OCI-LY1 (cell line): ENCODE measurements at regions not wholly inside any gene's neighbourhood (a gene's known extent, or its start where the extent isn't known, plus 50 kb on each side); places are given as distances from the start of the nearest gene placed in this dataset.

ENCODE experiments used
- H2AFZ ChIP-seq: fragments of 200-600 bp; sonication (generic), shearing (Covaris generic); 2 replicates; pipeline ENCODE4 v1.6.0; 2014; ENCODE audit warnings: antibody characterized with exemption, mild to moderate bottlenecking, low read length
- H3F3A ChIP-seq: fragments of 200-600 bp; sonication (generic), shearing (Covaris generic); 2 replicates; pipeline ENCODE4 v1.6.0; 2014; ENCODE audit warnings: mild to moderate bottlenecking, antibody characterized with exemption, low read length, moderate library complexity; ENCODE audit not compliant: insufficient read depth
- H3K27ac ChIP-seq: fragments of 200-600 bp; sonication (generic); 2 replicates; pipeline ENCODE4 v1.5.1; 2014; ENCODE audit warnings: low read length, mixed run types, mild to moderate bottlenecking, low read depth; ENCODE audit not compliant: poor library complexity, severe bottlenecking
- H3K27me3 ChIP-seq: fragments of 200-600 bp; sonication (generic); 2 replicates; pipeline ENCODE4 v1.6.0; 2014; ENCODE audit warnings: antibody characterized with exemption, mild to moderate bottlenecking, low read length, moderate library complexity; ENCODE audit not compliant: insufficient read depth
- H3K36me3 ChIP-seq: fragments of 200-600 bp; sonication (generic); 2 replicates; pipeline ENCODE4 v1.6.1; 2014; ENCODE audit warnings: mild to moderate bottlenecking, antibody characterized with exemption, low read length, moderate library complexity, mixed read lengths; ENCODE audit not compliant: insufficient read depth
- H3K4me1 ChIP-seq: fragments of 200-600 bp; sonication (generic); 2 replicates; pipeline ENCODE4 v1.5.1; 2014; ENCODE audit warnings: mild to moderate bottlenecking, low read length, moderate library complexity; ENCODE audit not compliant: insufficient read depth, severe bottlenecking
- H3K4me2 ChIP-seq: fragments of 200-600 bp; sonication (generic), shearing (Covaris generic); 2 replicates; pipeline ENCODE4 v1.6.1; 2014; ENCODE audit warnings: low read length
- H3K4me3 ChIP-seq: fragments of 200-600 bp; sonication (generic); 2 replicates; pipeline ENCODE4 v1.5.1; 2014; ENCODE audit warnings: low read length, low read depth, mild to moderate bottlenecking, mixed read lengths; ENCODE audit not compliant: poor library complexity, severe bottlenecking
- H3K79me2 ChIP-seq: fragments of 200-600 bp; shearing (Covaris generic); 2 replicates; pipeline ENCODE4 v1.6.1; 2016; ENCODE audit warnings: mixed run types, low read length, mixed read lengths; ENCODE audit not compliant: insufficient read depth
- H3K9ac ChIP-seq: fragments of 200-600 bp; sonication (generic), shearing (Covaris generic); 2 replicates; pipeline ENCODE4 v1.6.1; 2014; ENCODE audit warnings: mild to moderate bottlenecking, low read length, mixed read lengths
- H3K9me2 ChIP-seq: fragments of 200-600 bp; sonication (generic), shearing (Covaris generic); 2 replicates; pipeline ENCODE4 v1.6.1; 2014; ENCODE audit warnings: low read depth, mild to moderate bottlenecking, low read length, mixed read lengths
- H3K9me3 ChIP-seq: fragments of 200-600 bp; shearing (Covaris generic); 2 replicates; pipeline ENCODE4 v1.6.1; 2014; ENCODE audit warnings: low read length, mixed read lengths
- H4K20me1 ChIP-seq: fragments of 200-600 bp; sonication (generic), shearing (Covaris generic); 2 replicates; pipeline ENCODE4 v1.6.0; 2016; ENCODE audit warnings: mild to moderate bottlenecking, low read length; ENCODE audit not compliant: insufficient read depth
- EZH2 ChIP-seq: fragments of 200-600 bp; sonication (generic), shearing (Covaris generic); IDR thresholded peaks from 2 replicates; pipeline ENCODE4 v1.8.0; 2017; ENCODE audit warnings: borderline replicate concordance, mixed run types, mild to moderate bottlenecking, antibody characterized with exemption, low read length, moderate library complexity, mixed read lengths
- TF ChIP-seq, protein P1 (sequence below): fragments of 200-600 bp; sonication (generic), shearing (Covaris generic); IDR thresholded peaks from 2 replicates; pipeline ENCODE4 v1.5.1; 2017; ENCODE audit warnings: mild to moderate bottlenecking, antibody characterized with exemption, low read length, moderate library complexity, mixed read lengths

DNA sequence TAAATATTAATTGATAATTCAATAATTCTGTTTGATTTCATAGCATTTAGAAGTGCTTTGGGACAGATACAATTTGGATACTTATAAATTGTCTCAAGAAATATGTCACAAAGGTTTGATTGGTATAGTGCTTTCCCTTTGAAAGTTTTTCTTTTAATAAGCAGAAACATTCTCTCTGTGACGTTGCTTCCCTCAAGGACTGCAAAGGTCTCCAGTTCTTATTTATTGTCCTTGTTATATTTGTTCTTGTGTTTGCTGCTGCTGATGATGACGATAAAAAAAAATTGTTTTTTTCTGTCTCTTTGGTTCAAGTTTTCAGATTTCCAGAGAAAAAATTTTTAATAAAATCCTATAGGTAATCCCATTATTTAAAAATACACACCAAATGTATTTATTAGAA, 176.3 kb upstream of the CLEC14A start:
- H4K20me1 ChIP-seq, result no peaks in the 10 kb centered on the region

DNA sequence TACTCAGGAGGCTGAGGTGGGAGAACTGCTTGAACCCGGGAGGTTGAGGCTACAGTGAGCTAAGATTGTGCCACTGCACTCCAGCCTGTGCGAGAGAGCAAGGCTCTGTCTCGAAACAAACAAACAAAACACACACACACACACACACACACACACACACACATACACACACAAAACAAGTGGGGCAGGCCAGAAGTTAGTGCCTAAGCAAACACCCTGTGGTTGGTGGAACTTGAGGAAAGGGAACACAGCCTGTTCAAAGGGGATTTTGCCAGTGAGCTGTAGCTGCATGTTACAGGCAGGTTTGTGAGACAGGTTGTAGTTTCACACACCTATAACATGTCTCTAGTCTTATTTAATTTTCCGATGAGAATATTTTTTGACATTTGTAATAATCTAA, 175.3 kb upstream of the CLEC14A start:
- no peak overlapping the region for H3K9ac ChIP-seq
- no peaks in the 10 kb centered on the region for H3F3A ChIP-seq
- no peaks in the 10 kb centered on the region for H4K20me1 ChIP-seq
- H3K9me3 ChIP-seq, result no peaks in the 10 kb centered on the region
- no peak overlapping the region for H3K4me3 ChIP-seq
- no peak overlapping the region for H3K4me2 ChIP-seq
- H3K27me3 ChIP-seq, result no peaks in the 10 kb centered on the region; the same call in 1 of the 2 replicates
- H3K79me2 ChIP-seq, result no peaks in the 10 kb centered on the region
- no peaks in the 10 kb centered on the region for H3K4me1 ChIP-seq
- no peaks in the 10 kb centered on the region for H3K36me3 ChIP-seq
- no peaks in the 10 kb centered on the region for H3K9me2 ChIP-seq
- TF ChIP-seq EZH2, result no peak
- TF ChIP-seq, protein P1, sequence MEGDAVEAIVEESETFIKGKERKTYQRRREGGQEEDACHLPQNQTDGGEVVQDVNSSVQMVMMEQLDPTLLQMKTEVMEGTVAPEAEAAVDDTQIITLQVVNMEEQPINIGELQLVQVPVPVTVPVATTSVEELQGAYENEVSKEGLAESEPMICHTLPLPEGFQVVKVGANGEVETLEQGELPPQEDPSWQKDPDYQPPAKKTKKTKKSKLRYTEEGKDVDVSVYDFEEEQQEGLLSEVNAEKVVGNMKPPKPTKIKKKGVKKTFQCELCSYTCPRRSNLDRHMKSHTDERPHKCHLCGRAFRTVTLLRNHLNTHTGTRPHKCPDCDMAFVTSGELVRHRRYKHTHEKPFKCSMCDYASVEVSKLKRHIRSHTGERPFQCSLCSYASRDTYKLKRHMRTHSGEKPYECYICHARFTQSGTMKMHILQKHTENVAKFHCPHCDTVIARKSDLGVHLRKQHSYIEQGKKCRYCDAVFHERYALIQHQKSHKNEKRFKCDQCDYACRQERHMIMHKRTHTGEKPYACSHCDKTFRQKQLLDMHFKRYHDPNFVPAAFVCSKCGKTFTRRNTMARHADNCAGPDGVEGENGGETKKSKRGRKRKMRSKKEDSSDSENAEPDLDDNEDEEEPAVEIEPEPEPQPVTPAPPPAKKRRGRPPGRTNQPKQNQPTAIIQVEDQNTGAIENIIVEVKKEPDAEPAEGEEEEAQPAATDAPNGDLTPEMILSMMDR, result no peak
- H3K27ac ChIP-seq, result no peak overlapping the region
- H2AFZ ChIP-seq, result no peak overlapping the region

More for the DNA sequence above, 176.3 kb upstream of the CLEC14A start:
- Histone ChIP-seq H3F3A (no peaks in the 10 kb centered on the region), H3K4me1 (no peaks in the 10 kb centered on the region), H3K4me2 (no peak overlapping the region), H2AFZ (no peak overlapping the region), H3K9ac (no peak overlapping the region), H3K36me3 (no peaks in the 10 kb centered on the region), H3K9me2 (no peaks in the 10 kb centered on the region), H3K27me3 (no peaks in the 10 kb centered on the region; the same call in 1 of the 2 replicates), H3K27ac (no peak overlapping the region), H3K79me2 (no peaks in the 10 kb centered on the region), H3K4me3 (no peak overlapping the region), H3K9me3 (no peaks in the 10 kb centered on the region)
- TF ChIP-seq, protein P1, result no peak
- TF ChIP-seq EZH2, result no peak

DNA sequence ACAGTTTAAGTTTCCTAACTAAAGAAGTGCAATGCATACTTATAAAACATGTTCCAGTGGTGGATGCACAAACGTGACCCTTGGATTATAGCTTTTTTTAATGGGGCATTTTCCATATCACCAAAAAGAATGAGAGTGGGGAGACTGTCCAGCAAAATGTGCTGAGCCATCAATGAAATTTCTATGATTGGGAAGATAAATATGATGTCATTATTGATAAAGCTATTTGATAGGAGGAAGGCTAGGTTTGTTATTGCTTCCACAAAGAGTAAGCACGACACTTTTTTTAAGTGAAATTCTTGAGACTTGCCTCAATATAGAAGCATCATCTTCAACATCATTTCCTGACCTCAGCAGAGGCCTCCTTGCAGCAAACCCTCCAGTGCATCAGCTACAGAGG, 174.6 kb upstream of the CLEC14A start:
- Histone ChIP-seq H3K36me3 (no peaks in the 10 kb centered on the region), H3K9me2 (no peaks in the 10 kb centered on the region), H3K4me1 (no peaks in the 10 kb centered on the region), H3F3A (no peaks in the 10 kb centered on the region), H3K79me2 (no peaks in the 10 kb centered on the region), H3K27ac (no peak overlapping the region), H3K4me2 (no peak overlapping the region), H3K27me3 (no peaks in the 10 kb centered on the region; the same call in 1 of the 2 replicates), H3K9me3 (no peaks in the 10 kb centered on the region), H3K9ac (no peak overlapping the region), H2AFZ (no peak overlapping the region), H4K20me1 (no peaks in the 10 kb centered on the region), H3K4me3 (no peak overlapping the region)
- TF ChIP-seq EZH2, result no peak
- TF ChIP-seq, protein P1, result no peak
